OCI-LY1 (cell line): ENCODE measurements at regions not wholly inside any gene's neighbourhood (a gene's known extent, or its start where the extent isn't known, plus 50 kb on each side); places are given as distances from the start of the nearest gene placed in this dataset.
"Not testable (repeated sequence)": the region's sequence is repeated elsewhere in the genome, so short reads cannot be mapped to it uniquely, and the experiment has no call there.

ENCODE experiments used
- H2AFZ ChIP-seq: fragments of 200-600 bp; sonication (generic), shearing (Covaris generic); 2 replicates; pipeline ENCODE4 v1.6.0; 2014; ENCODE audit warnings: antibody characterized with exemption, mild to moderate bottlenecking, low read length
- H3F3A ChIP-seq: fragments of 200-600 bp; sonication (generic), shearing (Covaris generic); 2 replicates; pipeline ENCODE4 v1.6.0; 2014; ENCODE audit warnings: mild to moderate bottlenecking, antibody characterized with exemption, low read length, moderate library complexity; ENCODE audit not compliant: insufficient read depth
- H3K27ac ChIP-seq: fragments of 200-600 bp; sonication (generic); 2 replicates; pipeline ENCODE4 v1.5.1; 2014; ENCODE audit warnings: low read length, mixed run types, mild to moderate bottlenecking, low read depth; ENCODE audit not compliant: poor library complexity, severe bottlenecking
- H3K27me3 ChIP-seq: fragments of 200-600 bp; sonication (generic); 2 replicates; pipeline ENCODE4 v1.6.0; 2014; ENCODE audit warnings: antibody characterized with exemption, mild to moderate bottlenecking, low read length, moderate library complexity; ENCODE audit not compliant: insufficient read depth
- H3K36me3 ChIP-seq: fragments of 200-600 bp; sonication (generic); 2 replicates; pipeline ENCODE4 v1.6.1; 2014; ENCODE audit warnings: mild to moderate bottlenecking, antibody characterized with exemption, low read length, moderate library complexity, mixed read lengths; ENCODE audit not compliant: insufficient read depth
- H3K4me1 ChIP-seq: fragments of 200-600 bp; sonication (generic); 2 replicates; pipeline ENCODE4 v1.5.1; 2014; ENCODE audit warnings: mild to moderate bottlenecking, low read length, moderate library complexity; ENCODE audit not compliant: insufficient read depth, severe bottlenecking
- H3K4me2 ChIP-seq: fragments of 200-600 bp; sonication (generic), shearing (Covaris generic); 2 replicates; pipeline ENCODE4 v1.6.1; 2014; ENCODE audit warnings: low read length
- H3K4me3 ChIP-seq: fragments of 200-600 bp; sonication (generic); 2 replicates; pipeline ENCODE4 v1.5.1; 2014; ENCODE audit warnings: low read length, low read depth, mild to moderate bottlenecking, mixed read lengths; ENCODE audit not compliant: poor library complexity, severe bottlenecking
- H3K79me2 ChIP-seq: fragments of 200-600 bp; shearing (Covaris generic); 2 replicates; pipeline ENCODE4 v1.6.1; 2016; ENCODE audit warnings: mixed run types, low read length, mixed read lengths; ENCODE audit not compliant: insufficient read depth
- H3K9ac ChIP-seq: fragments of 200-600 bp; sonication (generic), shearing (Covaris generic); 2 replicates; pipeline ENCODE4 v1.6.1; 2014; ENCODE audit warnings: mild to moderate bottlenecking, low read length, mixed read lengths
- H3K9me2 ChIP-seq: fragments of 200-600 bp; sonication (generic), shearing (Covaris generic); 2 replicates; pipeline ENCODE4 v1.6.1; 2014; ENCODE audit warnings: low read depth, mild to moderate bottlenecking, low read length, mixed read lengths
- H3K9me3 ChIP-seq: fragments of 200-600 bp; shearing (Covaris generic); 2 replicates; pipeline ENCODE4 v1.6.1; 2014; ENCODE audit warnings: low read length, mixed read lengths
- H4K20me1 ChIP-seq: fragments of 200-600 bp; sonication (generic), shearing (Covaris generic); 2 replicates; pipeline ENCODE4 v1.6.0; 2016; ENCODE audit warnings: mild to moderate bottlenecking, low read length; ENCODE audit not compliant: insufficient read depth
- EZH2 ChIP-seq: fragments of 200-600 bp; sonication (generic), shearing (Covaris generic); IDR thresholded peaks from 2 replicates; pipeline ENCODE4 v1.8.0; 2017; ENCODE audit warnings: borderline replicate concordance, mixed run types, mild to moderate bottlenecking, antibody characterized with exemption, low read length, moderate library complexity, mixed read lengths
- TF ChIP-seq, protein P1 (sequence below): fragments of 200-600 bp; sonication (generic), shearing (Covaris generic); IDR thresholded peaks from 2 replicates; pipeline ENCODE4 v1.5.1; 2017; ENCODE audit warnings: mild to moderate bottlenecking, antibody characterized with exemption, low read length, moderate library complexity, mixed read lengths

DNA sequence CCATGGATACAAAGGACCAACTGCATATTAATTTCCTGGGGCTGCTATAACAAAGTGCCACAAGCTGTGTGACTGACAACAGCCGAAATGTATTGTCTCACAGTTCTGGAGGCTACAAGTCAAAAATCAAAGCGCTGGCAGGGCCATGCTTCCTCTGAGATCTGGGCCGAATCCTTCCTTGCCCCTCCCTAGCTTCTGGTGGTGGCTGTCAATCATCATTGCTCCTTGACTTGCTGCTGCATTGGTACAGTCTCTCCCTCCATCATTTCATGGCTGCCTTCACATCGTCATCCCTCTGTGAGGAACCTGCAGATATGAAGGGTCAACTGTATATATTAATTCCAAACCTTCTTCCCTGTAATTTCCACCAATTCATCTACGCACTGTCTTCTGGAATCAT, 118.3 kb downstream of the EXOC5 start:
- Histone ChIP-seq H3K4me2 (no peak overlapping the region), H2AFZ (no peak overlapping the region), H3K4me1 (no peaks in the 10 kb centered on the region), H3F3A (no peaks in the 10 kb centered on the region), H3K9me2 (no peaks in the 10 kb centered on the region), H3K36me3 (no peaks in the 10 kb centered on the region), H3K9ac (no peak overlapping the region), H3K79me2 (no peaks in the 10 kb centered on the region), H3K27me3 (no peaks in the 10 kb centered on the region), H3K27ac (no peak overlapping the region), H3K9me3 (no peaks in the 10 kb centered on the region), H3K4me3 (no peak overlapping the region), H4K20me1 (no peaks in the 10 kb centered on the region)
- TF ChIP-seq, protein P1, sequence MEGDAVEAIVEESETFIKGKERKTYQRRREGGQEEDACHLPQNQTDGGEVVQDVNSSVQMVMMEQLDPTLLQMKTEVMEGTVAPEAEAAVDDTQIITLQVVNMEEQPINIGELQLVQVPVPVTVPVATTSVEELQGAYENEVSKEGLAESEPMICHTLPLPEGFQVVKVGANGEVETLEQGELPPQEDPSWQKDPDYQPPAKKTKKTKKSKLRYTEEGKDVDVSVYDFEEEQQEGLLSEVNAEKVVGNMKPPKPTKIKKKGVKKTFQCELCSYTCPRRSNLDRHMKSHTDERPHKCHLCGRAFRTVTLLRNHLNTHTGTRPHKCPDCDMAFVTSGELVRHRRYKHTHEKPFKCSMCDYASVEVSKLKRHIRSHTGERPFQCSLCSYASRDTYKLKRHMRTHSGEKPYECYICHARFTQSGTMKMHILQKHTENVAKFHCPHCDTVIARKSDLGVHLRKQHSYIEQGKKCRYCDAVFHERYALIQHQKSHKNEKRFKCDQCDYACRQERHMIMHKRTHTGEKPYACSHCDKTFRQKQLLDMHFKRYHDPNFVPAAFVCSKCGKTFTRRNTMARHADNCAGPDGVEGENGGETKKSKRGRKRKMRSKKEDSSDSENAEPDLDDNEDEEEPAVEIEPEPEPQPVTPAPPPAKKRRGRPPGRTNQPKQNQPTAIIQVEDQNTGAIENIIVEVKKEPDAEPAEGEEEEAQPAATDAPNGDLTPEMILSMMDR, result no peak
- TF ChIP-seq EZH2, result no peak

DNA sequence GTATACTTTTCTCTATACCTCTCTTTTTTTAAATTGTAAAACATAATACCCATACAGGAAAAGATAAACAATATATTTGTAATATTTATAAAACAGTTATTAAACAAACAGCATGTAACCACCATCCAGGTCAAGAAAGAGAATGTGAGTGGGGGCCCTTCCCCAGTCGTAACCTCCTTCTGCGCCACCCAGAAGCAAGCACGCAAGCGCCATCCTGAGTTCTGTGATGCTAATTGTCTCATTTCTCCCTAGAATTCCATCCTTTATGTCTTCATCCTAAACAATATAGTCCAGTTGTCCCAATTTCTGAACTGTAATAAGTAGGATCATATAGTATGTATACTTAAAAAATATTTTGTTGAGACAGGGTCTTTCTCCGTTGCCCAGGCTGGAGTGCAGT, 129.5 kb downstream of the EXOC5 start:
- Histone ChIP-seq H3K9me3 (no peaks in the 10 kb centered on the region), H4K20me1 (no peaks in the 10 kb centered on the region), H3K79me2 (no peaks in the 10 kb centered on the region), H3K4me1 (no peaks in the 10 kb centered on the region), H2AFZ (no peak overlapping the region), H3F3A (no peaks in the 10 kb centered on the region), H3K9me2 (no peaks in the 10 kb centered on the region), H3K4me3 (no peak overlapping the region), H3K4me2 (no peak overlapping the region), H3K27me3 (no peaks in the 10 kb centered on the region), H3K27ac (no peak overlapping the region), H3K9ac (no peak overlapping the region), H3K36me3 (no peaks in the 10 kb centered on the region)
- no peak for TF ChIP-seq EZH2

GRCh38 chr14:57136669-57137328, 131.9 kb downstream of the EXOC5 start:
- H3K4me2 ChIP-seq, result no peak overlapping the region
- H3K27ac ChIP-seq, result no peak overlapping the region
- H3K4me3 ChIP-seq, result no peak overlapping the region
- H3K4me1 ChIP-seq, result no peaks in the 10 kb centered on the region
- H3K9me3 ChIP-seq, result no peaks in the 10 kb centered on the region
- TF ChIP-seq, protein P1, result no peak
- no peak for TF ChIP-seq EZH2
- no peaks in the 10 kb centered on the region for H3F3A ChIP-seq
- H3K9me2 ChIP-seq, result no peaks in the 10 kb centered on the region
- no peaks in the 10 kb centered on the region for H4K20me1 ChIP-seq
- H2AFZ ChIP-seq, result no peak overlapping the region
- H3K79me2 ChIP-seq, result no peaks in the 10 kb centered on the region
- no peaks in the 10 kb centered on the region for H3K36me3 ChIP-seq
- H3K9ac ChIP-seq, result no peak overlapping the region
- H3K27me3 ChIP-seq, result no peaks in the 10 kb centered on the region

GRCh38 chr14:57127809-57128208, 140.9 kb downstream of the EXOC5 start:
- not testable (repeated sequence) for H4K20me1 ChIP-seq, H3K27ac ChIP-seq, H3K27me3 ChIP-seq

More at GRCh38 chr14:57127809-57128208, 140.9 kb downstream of the EXOC5 start:
- H2AFZ ChIP-seq, H3F3A ChIP-seq, H3K9ac ChIP-seq, H3K79me2 ChIP-seq, H3K4me1 ChIP-seq, H3K4me2 ChIP-seq, H3K4me3 ChIP-seq, H3K36me3 ChIP-seq, H3K9me3 ChIP-seq, H3K9me2 ChIP-seq: not testable (repeated sequence)
